ENCODE measurements at regions not wholly inside any gene's neighbourhood (a gene's known extent, or its start where the extent isn't known, plus 50 kb on each side); places are given as distances from the start of the nearest gene placed in this dataset.

GRCh38 chr15:31571676-31572075, 245.0 kb downstream of the KLF13 start:
- H3K9me3 Mint-ChIP-seq, result no peaks in the 10 kb centered on the region
- H3K27me3 Mint-ChIP-seq (ENCODE audit: low read depth), result peaks cover 9% of the 10 kb centered on the region
- H3K4me3 Mint-ChIP-seq (ENCODE audit: low read depth), result no peak overlapping the region
- no peaks in the 10 kb centered on the region for H3K36me3 Mint-ChIP-seq (ENCODE audit: low read depth)
- no peak for DNase-seq (ENCODE audit: low spot score)
- peaks cover 7% of the 10 kb centered on the region for H3K4me1 Mint-ChIP-seq (ENCODE audit: low read depth)
- intact Hi-C loops (cut with micrococcal nuclease), result no loop called here
- no peak overlapping the region for H3K27ac Mint-ChIP-seq

- H3K36me3 Mint-ChIP-seq (ENCODE audit: low read depth), result no peaks in the 10 kb centered on the region
- H3K4me3 Mint-ChIP-seq (ENCODE audit: low read depth), result no peak overlapping the region
- no peak overlapping the region for H3K27ac Mint-ChIP-seq
- intact Hi-C loops (cut with micrococcal nuclease), result no loop called here
- H3K27me3 Mint-ChIP-seq (ENCODE audit: low read depth), result peaks cover 11% of the 10 kb centered on the region
- no peak for DNase-seq (ENCODE audit: low spot score)
- peaks cover 7% of the 10 kb centered on the region for H3K4me1 Mint-ChIP-seq (ENCODE audit: low read depth)
- no peaks in the 10 kb centered on the region for H3K9me3 Mint-ChIP-seq
Measured at GRCh38 chr15:31573759-31574158, 247.1 kb downstream of the KLF13 start.

GRCh38 chr15:31574766-31575165, 248.1 kb downstream of the KLF13 start:
- no peaks in the 10 kb centered on the region for H3K36me3 Mint-ChIP-seq (ENCODE audit: low read depth)
- DNase-seq (ENCODE audit: low spot score), result no peak
- H3K4me3 Mint-ChIP-seq (ENCODE audit: low read depth), result no peak overlapping the region
- no peak overlapping the region for H3K27ac Mint-ChIP-seq
- peaks cover 13% of the 10 kb centered on the region for H3K27me3 Mint-ChIP-seq (ENCODE audit: low read depth)
- peaks cover 8% of the 10 kb centered on the region for H3K4me1 Mint-ChIP-seq (ENCODE audit: low read depth)
- H3K9me3 Mint-ChIP-seq, result peaks cover under 1% of the 10 kb centered on the region
- intact Hi-C loops (cut with micrococcal nuclease), result no loop called here

GRCh38 chr15:31577108-31577507, 250.5 kb downstream of the KLF13 start:
- Mint-ChIP-seq H3K9me3 (peaks cover 9% of the 10 kb centered on the region), H3K27me3 (ENCODE audit: low read depth) (peaks cover 11% of the 10 kb centered on the region), H3K27ac (no peak overlapping the region), H3K36me3 (ENCODE audit: low read depth) (no peaks in the 10 kb centered on the region), H3K4me3 (ENCODE audit: low read depth) (no peak overlapping the region), H3K4me1 (ENCODE audit: low read depth) (peaks cover 8% of the 10 kb centered on the region)
- DNase-seq (ENCODE audit: low spot score), result no peak
- intact Hi-C loops (cut with micrococcal nuclease), result no loop called here

- no peak overlapping the region for H3K4me3 Mint-ChIP-seq (ENCODE audit: low read depth)
- no peak for DNase-seq (ENCODE audit: low spot score)
- peaks cover 5% of the 10 kb centered on the region for H3K4me1 Mint-ChIP-seq (ENCODE audit: low read depth)
- peaks cover 6% of the 10 kb centered on the region for H3K27me3 Mint-ChIP-seq (ENCODE audit: low read depth)
- H3K27ac Mint-ChIP-seq, result no peak overlapping the region
- no peaks in the 10 kb centered on the region for H3K36me3 Mint-ChIP-seq (ENCODE audit: low read depth)
- intact Hi-C loops (cut with micrococcal nuclease), result no loop called here
- peaks cover 17% of the 10 kb centered on the region for H3K9me3 Mint-ChIP-seq
Measured at GRCh38 chr15:31579282-31579681, 252.6 kb downstream of the KLF13 start.

- H3K4me1 Mint-ChIP-seq (ENCODE audit: low read depth), result peaks cover 1% of the 10 kb centered on the region
- intact Hi-C loops (cut with micrococcal nuclease), result no loop called here
- no peak overlapping the region for H3K27ac Mint-ChIP-seq
Measured at GRCh38 chr15:31579976-31580375, 253.3 kb downstream of the KLF13 start.

GRCh38 chr15:31584195-31584594, 257.6 kb downstream of the KLF13 start:
- Mint-ChIP-seq H3K9me3 (peaks cover 17% of the 10 kb centered on the region), H3K4me3 (ENCODE audit: low read depth) (no peak overlapping the region), H3K36me3 (ENCODE audit: low read depth) (no peaks in the 10 kb centered on the region), H3K27ac (no peak overlapping the region), H3K27me3 (ENCODE audit: low read depth) (peaks cover 2% of the 10 kb centered on the region), H3K4me1 (ENCODE audit: low read depth) (no peaks in the 10 kb centered on the region)
- intact Hi-C loops (cut with micrococcal nuclease), result no loop called here
- DNase-seq (ENCODE audit: low spot score), result no peak

More at GRCh38 chr15:31579976-31580375, 253.3 kb downstream of the KLF13 start:
- peaks cover 17% of the 10 kb centered on the region for H3K9me3 Mint-ChIP-seq
- peaks cover 6% of the 10 kb centered on the region for H3K27me3 Mint-ChIP-seq (ENCODE audit: low read depth)
- no peaks in the 10 kb centered on the region for H3K36me3 Mint-ChIP-seq (ENCODE audit: low read depth)
- no peak for DNase-seq (ENCODE audit: low spot score)
- H3K4me3 Mint-ChIP-seq (ENCODE audit: low read depth), result no peak overlapping the region

GRCh38 chr15:31585240-31585639, 258.6 kb downstream of the KLF13 start:
- no peak overlapping the region for H3K27ac Mint-ChIP-seq
- H3K27me3 Mint-ChIP-seq (ENCODE audit: low read depth), result peaks cover 2% of the 10 kb centered on the region
- no peak overlapping the region for H3K4me3 Mint-ChIP-seq (ENCODE audit: low read depth)
- intact Hi-C loops (cut with micrococcal nuclease), result no loop called here
- no peaks in the 10 kb centered on the region for H3K4me1 Mint-ChIP-seq (ENCODE audit: low read depth)
- no peak for DNase-seq (ENCODE audit: low spot score)
- no peaks in the 10 kb centered on the region for H3K36me3 Mint-ChIP-seq (ENCODE audit: low read depth)
- peaks cover 12% of the 10 kb centered on the region for H3K9me3 Mint-ChIP-seq

- H3K9me3 Mint-ChIP-seq, result peaks cover 11% of the 10 kb centered on the region
- H3K27ac Mint-ChIP-seq, result no peak overlapping the region
- intact Hi-C loops (cut with micrococcal nuclease), result no loop called here
- peaks cover 2% of the 10 kb centered on the region for H3K27me3 Mint-ChIP-seq (ENCODE audit: low read depth)
- DNase-seq (ENCODE audit: low spot score), result no peak
- no peaks in the 10 kb centered on the region for H3K4me1 Mint-ChIP-seq (ENCODE audit: low read depth)
- no peak overlapping the region for H3K4me3 Mint-ChIP-seq (ENCODE audit: low read depth)
- H3K36me3 Mint-ChIP-seq (ENCODE audit: low read depth), result no peaks in the 10 kb centered on the region
Measured at GRCh38 chr15:31586841-31587240, 260.2 kb downstream of the KLF13 start.

GRCh38 chr15:31587583-31587982, 260.9 kb downstream of the KLF13 start:
- intact Hi-C loops (cut with micrococcal nuclease), result no loop called here

GRCh38 chr15:31590609-31591008, 264.0 kb downstream of the KLF13 start:
- Mint-ChIP-seq H3K4me3 (ENCODE audit: low read depth) (no peak overlapping the region), H3K27me3 (ENCODE audit: low read depth) (peaks cover 2% of the 10 kb centered on the region), H3K36me3 (ENCODE audit: low read depth) (no peaks in the 10 kb centered on the region), H3K27ac (no peak overlapping the region), H3K9me3 (no peaks in the 10 kb centered on the region), H3K4me1 (ENCODE audit: low read depth) (no peaks in the 10 kb centered on the region)
- no peak for DNase-seq (ENCODE audit: low spot score)
- intact Hi-C loops (cut with micrococcal nuclease), result no loop called here

More at GRCh38 chr15:31587583-31587982, 260.9 kb downstream of the KLF13 start:
- H3K4me3 Mint-ChIP-seq (ENCODE audit: low read depth), result no peak overlapping the region
- H3K4me1 Mint-ChIP-seq (ENCODE audit: low read depth), result no peaks in the 10 kb centered on the region
- no peaks in the 10 kb centered on the region for H3K36me3 Mint-ChIP-seq (ENCODE audit: low read depth)
- no peak overlapping the region for H3K27ac Mint-ChIP-seq
- H3K27me3 Mint-ChIP-seq (ENCODE audit: low read depth), result peaks cover 2% of the 10 kb centered on the region
- no peak for DNase-seq (ENCODE audit: low spot score)
- peaks cover 3% of the 10 kb centered on the region for H3K9me3 Mint-ChIP-seq

- no peaks in the 10 kb centered on the region for H3K4me1 Mint-ChIP-seq (ENCODE audit: low read depth)
- no peaks in the 10 kb centered on the region for H3K36me3 Mint-ChIP-seq (ENCODE audit: low read depth)
- no peak for DNase-seq (ENCODE audit: low spot score)
- H3K4me3 Mint-ChIP-seq (ENCODE audit: low read depth), result no peak overlapping the region
- no peak overlapping the region for H3K27ac Mint-ChIP-seq
- H3K9me3 Mint-ChIP-seq, result no peaks in the 10 kb centered on the region
- no peaks in the 10 kb centered on the region for H3K27me3 Mint-ChIP-seq (ENCODE audit: low read depth)
- intact Hi-C loops (cut with micrococcal nuclease), result no loop called here
Measured at GRCh38 chr15:31591908-31592307, 265.3 kb downstream of the KLF13 start.

GRCh38 chr15:31597466-31597865, 270.8 kb downstream of the KLF13 start:
- intact Hi-C loops (cut with micrococcal nuclease), result no loop called here
- no peaks in the 10 kb centered on the region for H3K4me1 Mint-ChIP-seq (ENCODE audit: low read depth)
- H3K9me3 Mint-ChIP-seq, result no peaks in the 10 kb centered on the region
- no peak for DNase-seq (ENCODE audit: low spot score)
- H3K4me3 Mint-ChIP-seq (ENCODE audit: low read depth), result no peak overlapping the region
- H3K27me3 Mint-ChIP-seq (ENCODE audit: low read depth), result peaks cover 12% of the 10 kb centered on the region
- no peak overlapping the region for H3K27ac Mint-ChIP-seq
- H3K36me3 Mint-ChIP-seq (ENCODE audit: low read depth), result no peaks in the 10 kb centered on the region

GRCh38 chr15:31598620-31599019, 272.0 kb downstream of the KLF13 start:
- no peak overlapping the region for H3K4me3 Mint-ChIP-seq (ENCODE audit: low read depth)
- no peak for DNase-seq (ENCODE audit: low spot score)
- H3K27ac Mint-ChIP-seq, result no peak overlapping the region
- no peaks in the 10 kb centered on the region for H3K36me3 Mint-ChIP-seq (ENCODE audit: low read depth)
- H3K9me3 Mint-ChIP-seq, result no peaks in the 10 kb centered on the region
- H3K27me3 Mint-ChIP-seq (ENCODE audit: low read depth), result peaks cover 12% of the 10 kb centered on the region
- no peaks in the 10 kb centered on the region for H3K4me1 Mint-ChIP-seq (ENCODE audit: low read depth)
- intact Hi-C loops (cut with micrococcal nuclease), result no loop called here
